Endometrium (tissue), 2 donors: ENCODE measurements at regions not wholly inside any gene's neighbourhood (a gene's known extent, or its start where the extent isn't known, plus 50 kb on each side); places are given as distances from the start of the nearest gene placed in this dataset.

ENCODE experiments used
- FAIRE-seq: peaks from 2 replicates; lab custom pipeline; 2012; peaks lifted over from hg19 to GRCh38; lab: Jason Lieb, UNC
- donor health status: control.
- donor health status: control.

- FAIRE-seq, result no peak
Measured at GRCh38 chr6:149217466-149217888, 100.0 kb upstream of the TAB2 start.

GRCh38 chr6:149218471-149218870 lies 99.0 kb upstream of the TAB2 start:
- no peak for FAIRE-seq

- no peak for FAIRE-seq
Measured at GRCh38 chr6:149218915-149219314, 98.6 kb upstream of the TAB2 start.

GRCh38 chr6:149220882-149221773 lies 96.4 kb upstream of the TAB2 start:
- no peak for FAIRE-seq

DNA sequence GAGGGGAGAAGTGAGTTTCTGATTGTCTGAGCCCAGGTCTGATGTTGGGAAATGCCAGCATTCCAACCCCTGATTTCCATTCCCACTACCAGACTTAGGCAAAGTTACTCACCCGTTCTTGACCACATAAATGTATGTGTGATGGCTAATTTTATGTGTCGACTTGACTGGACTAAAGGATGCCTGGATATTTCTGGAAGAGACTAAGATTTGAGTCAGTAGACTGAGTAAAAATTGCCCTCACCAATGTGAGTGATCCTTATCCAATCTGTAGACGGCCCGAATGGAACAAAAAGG lies 95.8 kb upstream of the TAB2 start:
- FAIRE-seq, result no peak

DNA sequence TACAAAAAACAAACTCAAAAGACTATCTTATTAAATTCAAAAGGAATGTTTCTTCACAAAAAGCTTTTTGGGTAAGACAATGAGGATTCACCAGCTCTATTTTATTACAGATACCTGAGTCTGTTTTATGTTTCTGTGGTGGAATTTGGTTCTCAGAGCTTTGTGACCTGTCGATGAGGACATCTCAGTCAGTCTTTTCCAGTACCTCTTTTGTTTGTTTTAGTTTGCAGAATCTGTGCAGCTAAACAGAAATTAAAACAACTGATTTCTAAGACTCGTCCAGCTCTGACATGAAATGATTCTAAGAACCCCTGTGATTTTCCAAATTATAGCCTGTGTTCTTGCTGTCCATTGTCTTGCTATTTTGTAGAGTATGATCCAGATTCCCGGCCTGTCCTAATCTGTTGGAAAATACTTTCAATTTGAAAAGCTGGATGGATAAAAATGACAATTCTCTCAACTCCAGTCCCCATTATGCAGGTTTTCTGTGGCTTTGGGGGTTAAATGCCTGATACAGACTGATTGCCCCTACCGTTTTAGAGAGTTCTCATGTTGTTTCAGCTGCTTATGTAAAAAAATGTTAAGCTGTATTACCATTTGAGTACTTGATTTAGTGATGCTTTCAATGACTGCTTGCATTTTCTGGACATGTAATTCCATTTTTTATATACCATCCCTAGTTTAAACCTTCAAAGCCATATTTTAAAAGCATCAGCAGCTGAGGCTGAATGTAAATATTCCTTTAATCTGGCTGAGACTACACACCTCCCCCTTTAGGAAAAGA lies 94.2 kb upstream of the TAB2 start:
- no peak for FAIRE-seq

DNA sequence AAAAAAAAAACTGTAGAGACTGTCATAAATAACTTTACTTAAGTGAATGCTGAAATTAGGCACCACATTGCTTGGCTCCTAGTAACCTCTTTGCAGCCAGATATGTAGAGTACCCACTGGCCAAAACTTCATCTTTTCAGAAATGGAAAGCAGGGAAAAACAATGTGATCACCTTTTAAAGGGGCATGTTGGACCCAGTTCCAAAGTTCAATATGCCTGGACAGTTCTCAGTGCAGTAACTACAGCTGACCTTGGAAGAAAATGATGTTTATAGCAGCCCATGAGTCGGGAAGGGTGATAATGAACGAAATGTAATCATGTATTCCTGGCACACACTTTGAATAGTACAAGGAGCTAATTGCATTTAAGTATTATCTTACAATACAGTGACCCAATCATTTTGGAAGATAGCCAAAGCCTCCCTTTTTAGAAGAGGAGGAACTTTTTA lies 93.6 kb upstream of the TAB2 start:
- FAIRE-seq, result no peak

DNA sequence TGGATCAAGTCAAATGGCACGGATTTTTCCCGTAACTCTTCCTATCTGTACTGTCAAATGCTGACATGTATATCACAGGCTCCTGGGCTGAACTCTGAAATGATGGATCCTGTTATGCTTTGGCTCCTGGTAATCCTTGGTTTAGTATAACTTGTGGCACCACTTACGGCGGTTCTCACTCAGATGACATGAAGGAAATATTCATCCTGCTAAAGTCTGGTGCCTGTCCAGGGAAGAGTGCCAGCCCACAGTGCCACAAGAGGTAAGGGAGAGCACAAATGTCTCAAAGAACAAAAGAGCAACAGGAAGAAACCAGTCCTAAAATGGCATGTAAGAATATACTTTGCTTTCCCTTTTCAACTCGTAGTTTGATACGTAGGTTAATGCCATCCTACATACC lies 93.1 kb upstream of the TAB2 start:
- FAIRE-seq, result no peak

- no peak for FAIRE-seq
Measured at GRCh38 chr6:149225370-149225769, 92.1 kb upstream of the TAB2 start.

DNA sequence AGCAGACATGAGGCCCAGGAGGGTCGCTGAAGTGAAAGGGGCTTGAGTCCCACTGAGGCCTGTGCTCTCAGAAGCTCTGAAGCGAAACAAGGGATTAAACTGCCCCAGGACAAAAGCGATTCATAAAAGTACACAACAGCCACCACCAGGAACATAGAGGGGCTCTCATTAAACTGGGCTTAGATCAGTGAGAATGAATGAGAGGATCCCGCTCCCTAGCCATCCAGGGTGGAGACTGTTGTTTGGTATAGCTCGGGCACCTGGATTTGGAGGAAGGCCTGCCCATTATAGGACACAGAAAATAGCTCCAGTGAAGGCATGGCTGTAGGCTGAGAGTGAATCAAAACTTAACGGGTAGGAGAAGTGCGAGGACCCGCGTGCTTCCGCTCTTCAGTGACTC lies 91.6 kb upstream of the TAB2 start:
- no peak for FAIRE-seq

DNA sequence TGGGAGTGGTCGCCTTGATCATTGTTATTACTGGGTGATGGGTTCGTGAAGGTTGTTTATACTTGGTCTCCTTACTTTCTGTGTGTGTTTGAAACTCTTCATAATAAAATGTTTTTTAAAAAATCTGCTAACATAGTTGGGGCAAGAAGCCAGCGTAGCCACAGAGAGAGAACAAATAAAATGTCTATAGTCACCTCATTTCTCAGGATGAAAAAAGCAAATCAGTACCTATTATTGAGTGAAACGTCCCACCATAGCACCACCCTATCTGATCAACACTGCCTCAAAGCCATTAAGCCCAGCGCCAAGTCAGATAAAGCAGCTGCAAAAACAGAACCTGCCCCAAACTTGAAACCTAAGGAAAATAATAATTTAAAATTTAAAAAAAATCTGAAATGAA lies 89.7 kb upstream of the TAB2 start:
- FAIRE-seq, result no peak

- FAIRE-seq, result no peak
Measured at GRCh38 chr6:149228311-149228955, 89.1 kb upstream of the TAB2 start.

DNA sequence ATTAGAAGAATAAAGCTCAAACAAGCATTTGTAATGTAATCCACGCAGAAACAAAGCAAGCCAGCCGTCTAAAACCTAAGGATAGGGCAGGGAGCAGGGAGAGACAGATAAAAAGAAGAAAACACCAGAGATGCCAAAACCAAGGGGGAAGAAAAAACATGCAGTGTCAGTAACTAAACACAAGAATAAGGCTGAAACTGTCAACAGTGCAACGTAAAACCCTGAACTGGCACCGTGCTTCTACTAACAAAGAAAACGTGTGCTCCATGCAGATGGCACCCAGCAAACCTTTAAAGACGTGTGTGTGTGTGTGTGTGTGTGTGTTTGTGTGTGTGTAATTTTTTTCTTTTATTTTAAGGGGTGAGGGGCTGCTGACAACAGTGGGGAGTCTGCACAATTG lies 88.4 kb upstream of the TAB2 start:
- FAIRE-seq, result no peak

DNA sequence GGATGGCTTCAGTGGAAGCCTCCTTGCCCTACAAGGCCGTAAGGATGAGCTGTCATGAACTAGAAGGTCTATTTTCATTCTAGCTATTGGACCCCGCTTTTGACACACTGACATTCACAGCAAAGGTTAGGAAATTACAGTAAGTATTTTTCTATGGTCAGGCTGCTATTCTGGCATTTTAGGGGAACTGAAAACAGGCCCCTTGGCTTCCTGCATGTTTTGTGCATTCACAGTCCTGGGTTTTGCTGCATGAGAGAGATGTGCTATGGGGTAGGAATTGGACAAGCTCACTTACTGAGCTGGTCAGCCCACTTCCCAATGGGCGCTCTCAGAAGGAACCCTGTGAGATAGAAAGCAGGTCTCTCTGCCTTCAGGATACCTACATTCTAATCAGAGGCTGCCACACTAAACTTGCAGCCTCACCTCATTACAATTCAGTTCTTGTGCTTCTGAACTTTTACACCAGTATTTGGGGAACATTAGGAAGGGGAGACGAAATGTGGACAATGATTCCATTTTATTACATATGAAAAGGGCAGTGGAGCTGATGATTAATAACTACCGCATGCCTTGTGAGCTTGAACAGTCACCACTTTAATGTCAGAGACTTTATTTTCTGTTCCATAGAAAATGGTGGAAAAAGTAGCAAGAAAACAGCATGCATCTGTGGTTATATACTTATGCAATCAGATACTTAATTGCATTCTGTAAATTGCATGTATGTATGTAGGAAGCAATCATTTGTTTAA lies 86.6 kb upstream of the TAB2 start:
- no peak for FAIRE-seq

- no peak for FAIRE-seq
Measured at GRCh38 chr6:149231778-149232177, 85.7 kb upstream of the TAB2 start.

DNA sequence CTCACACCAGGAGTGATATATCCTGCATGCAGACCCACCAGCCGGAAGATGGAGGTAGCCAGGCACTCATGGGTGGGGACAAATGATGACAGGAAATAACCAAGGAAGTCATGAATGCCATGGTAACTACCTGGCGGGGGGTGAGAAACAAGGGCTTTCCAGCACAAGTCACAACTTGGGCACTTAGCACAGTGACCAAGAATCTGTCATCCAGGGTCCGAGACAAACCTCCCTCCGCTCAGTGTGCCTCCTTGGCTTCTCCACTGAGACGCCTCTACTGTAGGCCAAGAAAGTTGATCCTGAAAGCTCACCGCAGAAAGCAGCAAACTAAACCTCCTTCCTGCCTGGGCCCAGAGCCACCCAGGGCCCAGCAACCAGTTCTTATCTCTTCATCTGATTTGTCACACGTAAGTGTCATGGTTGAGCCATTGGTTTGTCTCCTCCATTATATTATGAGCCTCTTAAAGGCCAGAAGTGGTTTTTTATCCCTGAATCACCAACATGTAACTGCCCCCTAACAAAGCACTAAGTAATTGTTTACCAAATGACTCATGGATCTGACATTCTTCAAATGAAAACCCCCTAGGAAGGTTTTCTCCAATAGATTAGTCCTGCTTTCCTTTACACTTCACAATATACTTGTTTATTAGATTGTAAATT lies 84.3 kb upstream of the TAB2 start:
- peak; percentile 51 for FAIRE-seq

DNA sequence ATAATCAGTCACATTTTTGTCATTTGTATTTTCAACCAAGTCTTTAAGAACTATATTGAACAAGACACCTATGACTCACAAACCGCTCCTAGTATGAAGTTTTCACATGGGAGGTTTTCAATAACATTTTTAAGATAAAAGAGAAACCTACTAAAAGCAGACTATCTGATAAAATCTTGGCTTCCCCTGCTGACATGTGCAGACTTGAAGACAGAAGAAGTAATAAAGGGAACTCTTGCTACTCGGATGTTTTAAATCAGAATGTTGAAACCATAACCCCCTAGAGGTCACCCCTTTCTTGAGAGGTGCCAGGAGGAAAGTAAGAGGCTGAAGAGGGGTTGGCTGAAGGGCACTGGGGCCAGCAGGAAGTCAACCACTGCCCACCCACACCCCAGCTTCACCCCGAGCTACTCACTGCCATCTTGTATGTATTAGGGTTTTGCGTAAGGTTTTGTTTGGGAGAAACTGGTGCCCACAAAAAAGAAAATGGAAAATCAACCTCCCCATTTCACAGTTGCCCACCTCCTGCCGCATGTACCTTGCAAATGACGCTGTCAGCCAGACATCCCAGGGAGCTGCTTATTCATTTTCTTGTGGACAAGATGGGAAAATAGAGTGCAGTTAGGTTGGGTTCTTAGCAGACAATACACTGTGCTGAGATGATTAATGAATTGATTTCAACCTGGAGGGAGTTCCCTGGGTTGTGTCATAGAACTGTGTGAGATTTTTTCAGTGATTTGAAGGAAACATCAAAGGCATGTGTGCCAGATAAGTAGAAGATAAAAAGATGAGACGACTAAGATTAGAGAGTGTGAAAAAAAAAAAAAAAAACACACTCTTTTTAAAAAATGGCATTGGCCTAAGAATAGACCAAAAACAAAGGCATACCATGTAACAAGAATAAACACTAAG lies 83.2 kb upstream of the TAB2 start:
- peak; percentile 62 for FAIRE-seq

- no peak for FAIRE-seq
Measured at GRCh38 chr6:149235130-149235561, 82.4 kb upstream of the TAB2 start.

DNA sequence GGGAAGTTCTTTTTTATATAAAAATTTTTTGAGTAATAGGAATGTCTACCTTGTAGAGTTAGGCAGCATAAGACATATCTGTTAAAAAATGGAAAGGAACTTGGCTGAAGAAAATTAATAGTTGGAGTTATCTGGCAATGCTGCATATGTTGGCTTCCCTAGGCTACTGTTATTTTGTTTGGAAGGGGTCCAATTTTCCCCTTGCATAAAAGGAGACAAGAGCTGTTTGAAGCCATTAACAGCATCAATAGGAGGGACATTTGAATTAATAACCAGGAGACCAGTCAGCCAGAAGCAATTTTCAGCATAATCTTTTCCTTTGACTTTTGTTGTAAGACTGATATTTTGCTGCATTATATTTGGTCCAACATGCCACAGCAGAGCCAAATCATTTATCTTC lies 80.9 kb upstream of the TAB2 start:
- no peak for FAIRE-seq

GRCh38 chr6:149237464-149237863 lies 80.0 kb upstream of the TAB2 start:
- FAIRE-seq, result no peak
